ENCODE measurements at regions not wholly inside any gene's neighbourhood (a gene's known extent, or its start where the extent isn't known, plus 50 kb on each side); places are given as distances from the start of the nearest gene placed in this dataset.

DNA sequence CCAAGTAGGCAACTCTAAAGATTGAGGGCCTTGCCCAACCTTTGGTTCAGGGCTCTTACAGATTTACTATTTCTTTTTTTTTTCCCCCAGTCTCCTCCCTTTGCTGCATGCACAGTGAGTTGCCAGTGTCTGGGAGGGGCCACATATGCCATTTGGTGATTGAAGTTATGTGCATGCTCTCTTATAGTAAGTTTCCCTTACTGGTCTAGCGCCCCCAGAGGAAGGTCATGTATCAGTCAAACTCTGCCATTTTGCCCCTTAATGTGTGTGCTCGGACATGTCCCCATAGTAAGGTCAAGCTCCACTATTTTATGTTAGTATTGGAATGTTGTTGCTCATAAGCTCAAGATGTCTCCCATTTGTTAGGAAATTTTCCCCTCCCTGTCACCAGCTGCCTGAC is 1138.0 kb upstream of the SLC10A2 start:
- Histone ChIP-seq H2BK15ac (ENCODE audit: low read depth, low read length) (no peak overlapping the region), H2AK5ac (ENCODE audit: low read depth, low read length) (no peak overlapping the region), H3K18ac (ENCODE audit: low read depth, low read length) (no peak overlapping the region), H3K36me3 (ENCODE audit: control insufficient read depth, insufficient read depth, low read length) (no peaks in the 10 kb centered on the region), H3K9ac (ENCODE audit: low read depth, low read length) (no peak overlapping the region), H3K4ac (ENCODE audit: low read depth, low read length) (no peak overlapping the region), H3K14ac (replicated peaks; ENCODE audit: low read depth, low read length) (no peak overlapping the region), H2BK120ac (ENCODE audit: low read depth, low read length) (no peak overlapping the region), H2AFZ (replicated peaks; ENCODE audit: low read length, poor library complexity) (no peak overlapping the region), H3K9me1 (ENCODE audit: insufficient read depth, low read length) (no peaks in the 10 kb centered on the region), H3K27me3 (ENCODE audit: control insufficient read depth, insufficient read depth, low read length) (no peaks in the 10 kb centered on the region), H3K23ac (ENCODE audit: low read depth, low read length) (no peak overlapping the region), H2BK20ac (ENCODE audit: low read depth, low read length) (no peak overlapping the region), H3K79me1 (ENCODE audit: low read depth in 1 of 2, low read length in 2 of 2) (no peaks in the 10 kb centered on the region), H3K56ac (ENCODE audit: extremely low read depth, insufficient read depth, low read length) (no peak overlapping the region), H3K27ac (ENCODE audit: insufficient read depth, low read length) (no peak overlapping the region), H2AK9ac (replicated peaks; ENCODE audit: low read depth, low read length, poor library complexity) (no peak overlapping the region), H3K4me1 (ENCODE audit: control insufficient read depth, insufficient read depth, low read length) (no peaks in the 10 kb centered on the region), H3K9me3 (ENCODE audit: control insufficient read depth, insufficient read depth, low read length) (peaks cover 2% of the 10 kb centered on the region; the same call in 1 of the 2 replicates), H4K8ac (ENCODE audit: low read depth in 2 of 2, low read length in 2 of 2) (no peak overlapping the region), H4K91ac (ENCODE audit: insufficient read depth, low read depth, low read length) (no peak overlapping the region), H2BK5ac (ENCODE audit: low read depth, low read length, poor library complexity, severe bottlenecking) (no peak overlapping the region), H3K4me3 (ENCODE audit: insufficient read depth, low read depth, low read length) (no peak overlapping the region), H4K20me1 (ENCODE audit: insufficient read depth, low read length) (no peaks in the 10 kb centered on the region; the same call in 1 of the 2 replicates), H4K5ac (ENCODE audit: low read depth, low read length) (no peak overlapping the region), H3K4me2 (ENCODE audit: low read depth, low read length) (no peak overlapping the region)
- no peak for TF ChIP-seq RCOR1 (IDR thresholded peaks at IDR 0.05; ENCODE audit: insufficient replicate concordance, low read length)
- no peak for TF ChIP-seq MAZ (IDR thresholded peaks at IDR 0.05; ENCODE audit: borderline replicate concordance, low read depth, low read length)
- TF ChIP-seq NFE2L2 (IDR thresholded peaks at IDR 0.05; ENCODE audit: low read depth, low read length) = no peak
- TF ChIP-seq SMC3 (IDR thresholded peaks at IDR 0.05; ENCODE audit: low read depth, low read length) = no peak
- TF ChIP-seq MXI1 (IDR thresholded peaks at IDR 0.05; ENCODE audit: borderline replicate concordance, low read depth, low read length) = no peak
- TF ChIP-seq RAD21 (IDR thresholded peaks at IDR 0.05; ENCODE audit: low read length) = no peak
- TF ChIP-seq MAFK (IDR thresholded peaks at IDR 0.05; ENCODE audit: low read depth, low read length) = no peak
- TF ChIP-seq USF2 (IDR thresholded peaks at IDR 0.05; ENCODE audit: low read depth, low read length) = no peak
- TF ChIP-seq POLR2A (IDR thresholded peaks at IDR 0.05; ENCODE audit: low read depth, low read length) = no peak
- TF ChIP-seq FOS (IDR thresholded peaks at IDR 0.05; ENCODE audit: low read depth, low read length) = no peak
- TF ChIP-seq CEBPB (IDR thresholded peaks at IDR 0.05; ENCODE audit: low read depth, low read length) = no peak
- TF ChIP-seq, protein P1, sequence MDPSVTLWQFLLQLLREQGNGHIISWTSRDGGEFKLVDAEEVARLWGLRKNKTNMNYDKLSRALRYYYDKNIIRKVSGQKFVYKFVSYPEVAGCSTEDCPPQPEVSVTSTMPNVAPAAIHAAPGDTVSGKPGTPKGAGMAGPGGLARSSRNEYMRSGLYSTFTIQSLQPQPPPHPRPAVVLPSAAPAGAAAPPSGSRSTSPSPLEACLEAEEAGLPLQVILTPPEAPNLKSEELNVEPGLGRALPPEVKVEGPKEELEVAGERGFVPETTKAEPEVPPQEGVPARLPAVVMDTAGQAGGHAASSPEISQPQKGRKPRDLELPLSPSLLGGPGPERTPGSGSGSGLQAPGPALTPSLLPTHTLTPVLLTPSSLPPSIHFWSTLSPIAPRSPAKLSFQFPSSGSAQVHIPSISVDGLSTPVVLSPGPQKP (IDR thresholded peaks at IDR 0.05; ENCODE audit: borderline replicate concordance, low read depth, low read length) = no peak
- TF ChIP-seq BHLHE40 (IDR thresholded peaks at IDR 0.05; ENCODE audit: low read depth, low read length) = no peak
- TF ChIP-seq CHD1 (IDR thresholded peaks at IDR 0.05; ENCODE audit: low read depth, low read length) = no peak
- no TSS peak for BruUV-seq (replicated peaks)
- WGBS, 2 experiments (ENCODE audit: extremely low coverage in 2 of 2, insufficient read length in 1 of 2) = no CpG with 5 or more reads among the region's 2 CpGs
- DNase-seq (no peak), ATAC-seq (ENCODE audit: low read depth) (no peak)
- ChIA-PET CTCF (no interaction called here), POLR2A (ENCODE audit: unreplicated experiment) (no interaction called here)
- in situ Hi-C loops (cut with MboI; ENCODE audit: low sequenced_read_pairs) = no loop called here
- intact Hi-C loops (cut with micrococcal nuclease) = no loop called here
- dilution Hi-C loops (cut with HindIII; ENCODE audit: low sequenced_read_pairs, unreplicated experiment) = no loop called here

All from IMR-90 (cell line).